Stomach (tissue), 4 donors: ENCODE measurements at regions not wholly inside any gene's neighbourhood (a gene's known extent, or its start where the extent isn't known, plus 50 kb on each side); places are given as distances from the start of the nearest gene placed in this dataset.

Experiments
- CTCF ChIP-seq, 7 experiments: fragments of 450-650 bp in 4 of 7; fragments of 200-600 bp in 3 of 7; sonication (generic) in 3 of 7; IDR thresholded peaks; one replicate each; pipeline ENCODE4 v1.5.1; 2016 to 2019; ENCODE audit warnings: antibody characterized with exemption in 7 of 7, control low read depth in 2 of 7, mild to moderate bottlenecking in 1 of 7
- EP300 ChIP-seq: sonication (generic); formaldehyde crosslinking; IDR thresholded peaks from one replicate; pipeline ENCODE4 v1.6.1; 2017; ENCODE audit warnings: antibody characterized with exemption
- POLR2A ChIP-seq, 4 donors: fragments of 450-650 bp; IDR thresholded peaks; one replicate each; pipeline ENCODE4 v1.6.1; 2016; ENCODE audit warnings: antibody characterized with exemption in 4 of 4, control low read depth in 2 of 4, mild to moderate bottlenecking in 1 of 4, moderate library complexity in 1 of 4
- POLR2AphosphoS5 ChIP-seq, 3 donors: sonication (generic); formaldehyde crosslinking; IDR thresholded peaks; one replicate each; pipeline ENCODE4 v1.6.1; 2016; ENCODE audit warnings: antibody characterized with exemption in 3 of 3

- TF ChIP-seq CTCF (IDR thresholded peaks at IDR 0.05) (no peak), POLR2A (IDR thresholded peaks at IDR 0.05) (no peak), EP300 (no peak), POLR2AphosphoS5 (IDR thresholded peaks at IDR 0.05) (no peak)
Measured at GRCh38 chr11:127118811-127119210, 118.2 kb upstream of the KIRREL3 start.
